ENCODE measurements at regions not wholly inside any gene's neighbourhood (a gene's known extent, or its start where the extent isn't known, plus 50 kb on each side); places are given as distances from the start of the nearest gene placed in this dataset.

DNA sequence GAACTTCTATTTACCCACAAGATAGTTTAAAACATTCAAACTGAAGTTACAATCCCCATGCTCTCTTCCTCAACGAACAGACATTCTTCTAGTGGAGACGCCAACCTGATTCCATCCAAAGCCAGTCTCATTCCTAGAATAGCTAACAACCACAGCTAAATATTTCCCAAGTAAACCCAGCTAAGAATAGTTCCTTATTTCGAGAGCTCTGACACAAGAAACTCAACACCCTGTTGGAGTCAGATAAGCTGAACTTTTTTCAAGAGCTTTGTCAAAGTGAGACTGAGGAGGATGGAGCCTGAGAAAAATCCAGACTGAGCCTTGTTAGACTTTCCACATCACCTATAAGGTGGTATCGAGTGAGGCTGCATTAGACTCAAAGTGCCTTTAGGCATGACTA, 56.7 kb upstream of the RPS23 start:
- TF ChIP-seq, protein P1, sequence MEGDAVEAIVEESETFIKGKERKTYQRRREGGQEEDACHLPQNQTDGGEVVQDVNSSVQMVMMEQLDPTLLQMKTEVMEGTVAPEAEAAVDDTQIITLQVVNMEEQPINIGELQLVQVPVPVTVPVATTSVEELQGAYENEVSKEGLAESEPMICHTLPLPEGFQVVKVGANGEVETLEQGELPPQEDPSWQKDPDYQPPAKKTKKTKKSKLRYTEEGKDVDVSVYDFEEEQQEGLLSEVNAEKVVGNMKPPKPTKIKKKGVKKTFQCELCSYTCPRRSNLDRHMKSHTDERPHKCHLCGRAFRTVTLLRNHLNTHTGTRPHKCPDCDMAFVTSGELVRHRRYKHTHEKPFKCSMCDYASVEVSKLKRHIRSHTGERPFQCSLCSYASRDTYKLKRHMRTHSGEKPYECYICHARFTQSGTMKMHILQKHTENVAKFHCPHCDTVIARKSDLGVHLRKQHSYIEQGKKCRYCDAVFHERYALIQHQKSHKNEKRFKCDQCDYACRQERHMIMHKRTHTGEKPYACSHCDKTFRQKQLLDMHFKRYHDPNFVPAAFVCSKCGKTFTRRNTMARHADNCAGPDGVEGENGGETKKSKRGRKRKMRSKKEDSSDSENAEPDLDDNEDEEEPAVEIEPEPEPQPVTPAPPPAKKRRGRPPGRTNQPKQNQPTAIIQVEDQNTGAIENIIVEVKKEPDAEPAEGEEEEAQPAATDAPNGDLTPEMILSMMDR (IDR thresholded peaks at IDR 0.05): no peak
- TF ChIP-seq SP1 (CRISPR knock-in tag; conservative IDR thresholded peaks at IDR 0.05): no peak
- no peak for TF ChIP-seq TCF7 (CRISPR knock-in tag; IDR thresholded peaks at IDR 0.05; ENCODE audit: low read depth)
- TF ChIP-seq ESRRA (CRISPR knock-in tag; IDR thresholded peaks at IDR 0.05; ENCODE audit: borderline replicate concordance): no peak
- no peak for TF ChIP-seq NFE2L1 (CRISPR knock-in tag; IDR thresholded peaks at IDR 0.05)
- TF ChIP-seq ATF3 (CRISPR knock-in tag; conservative IDR thresholded peaks at IDR 0.05): no peak
- TF ChIP-seq, protein P2, sequence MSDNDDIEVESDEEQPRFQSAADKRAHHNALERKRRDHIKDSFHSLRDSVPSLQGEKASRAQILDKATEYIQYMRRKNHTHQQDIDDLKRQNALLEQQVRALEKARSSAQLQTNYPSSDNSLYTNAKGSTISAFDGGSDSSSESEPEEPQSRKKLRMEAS (CRISPR knock-in tag; IDR thresholded peaks at IDR 0.05): no peak
- TF ChIP-seq NFYB (CRISPR knock-in tag; conservative IDR thresholded peaks at IDR 0.05; ENCODE audit: low read depth): no peak
- TF ChIP-seq EMX1 (CRISPR knock-in tag; IDR thresholded peaks at IDR 0.05): no peak
- TF ChIP-seq E2F5 (CRISPR knock-in tag; IDR thresholded peaks at IDR 0.05): no peak
- TF ChIP-seq NR2C2 (CRISPR knock-in tag; IDR thresholded peaks at IDR 0.05): no peak
